Osteoblast (primary cell): ENCODE measurements at regions not wholly inside any gene's neighbourhood (a gene's known extent, or its start where the extent isn't known, plus 50 kb on each side); places are given as distances from the start of the nearest gene placed in this dataset.
"Not testable (repeated sequence)": the region's sequence is repeated elsewhere in the genome, so short reads cannot be mapped to it uniquely, and the experiment has no call there.

Experiments
- DNase-seq: peaks from one replicate; pipeline ENCODE4 v3.0.0; 2011; ENCODE audit warnings: low spot score, mixed read lengths; ENCODE audit not compliant: insufficient read length; ENCODE audit errors: missing footprints
- H2AFZ ChIP-seq: 2 replicates; pipeline ENCODE4 v1.6.0; 2011; ENCODE audit warnings: mild to moderate bottlenecking, low read length
- H3K27ac ChIP-seq: 2 replicates; pipeline ENCODE4 v1.5.1; 2011; ENCODE audit warnings: mild to moderate bottlenecking, low read depth, low read length, moderate library complexity
- H3K27me3 ChIP-seq: 2 replicates; pipeline ENCODE4 v1.6.0; 2012; ENCODE audit warnings: mild to moderate bottlenecking, control low read depth, inconsistent platforms, low read length, moderate library complexity; ENCODE audit not compliant: insufficient read depth
- H3K36me3 ChIP-seq: 2 replicates; pipeline ENCODE4 v1.5.1; 2011; ENCODE audit warnings: mild to moderate bottlenecking, low read length, control low read depth, moderate library complexity; ENCODE audit not compliant: insufficient read depth
- H3K4me1 ChIP-seq: 2 replicates; pipeline ENCODE4 v1.5.1; 2011; ENCODE audit warnings: mild to moderate bottlenecking, low read length, control low read depth, moderate library complexity; ENCODE audit not compliant: insufficient read depth
- H3K4me2 ChIP-seq: 2 replicates; pipeline ENCODE4 v1.6.0; 2011; ENCODE audit warnings: mild to moderate bottlenecking, low read length; ENCODE audit not compliant: insufficient read depth
- H3K4me3 ChIP-seq: fragments of 200-600 bp; sonication (generic); 3 replicates; pipeline ENCODE4 v1.5.1; 2012; ENCODE audit warnings: mild to moderate bottlenecking, low read length, inconsistent platforms; ENCODE audit not compliant: insufficient read depth
- H3K79me2 ChIP-seq: 2 replicates; pipeline ENCODE4 v1.6.0; 2012; ENCODE audit warnings: mild to moderate bottlenecking, low read length, control low read depth, inconsistent platforms; ENCODE audit not compliant: insufficient read depth
- H3K9me3 ChIP-seq: 2 replicates; pipeline ENCODE4 v1.5.1; 2011; ENCODE audit warnings: low read depth, low read length, control low read depth
- H4K20me1 ChIP-seq: 2 replicates; pipeline ENCODE4 v1.6.0; 2012; ENCODE audit warnings: mild to moderate bottlenecking, low read length, control low read depth; ENCODE audit not compliant: insufficient read depth
- CTCF ChIP-seq: IDR thresholded peaks from 2 replicates; pipeline ENCODE4 v1.5.1; 2011; ENCODE audit warnings: mild to moderate bottlenecking, low read depth, low read length, moderate library complexity; ENCODE audit errors: extremely low read depth

- Histone ChIP-seq H3K9me3 (no peaks in the 10 kb centered on the region), H3K36me3 (no peaks in the 10 kb centered on the region), H3K27me3 (no peaks in the 10 kb centered on the region), H3K27ac (no peak overlapping the region), H3K4me2 (no peak overlapping the region), H4K20me1 (no peaks in the 10 kb centered on the region), H3K4me1 (peaks cover 21% of the 10 kb centered on the region), H3K79me2 (peaks cover 41% of the 10 kb centered on the region), H2AFZ (no peak overlapping the region), H3K4me3 (no peak overlapping the region)
- no peak for TF ChIP-seq CTCF
- peak; percentile 23 for DNase-seq
Measured at GRCh38 chr7:112926018-112926417, 135.8 kb upstream of the TMEM168 start.

GRCh38 chr7:112922546-112922945 is 132.4 kb upstream of the TMEM168 start:
- H4K20me1 ChIP-seq, H3K4me1 ChIP-seq, H3K4me3 ChIP-seq, H3K27ac ChIP-seq, H2AFZ ChIP-seq, H3K36me3 ChIP-seq, DNase-seq, H3K27me3 ChIP-seq, H3K4me2 ChIP-seq, H3K9me3 ChIP-seq: not testable (repeated sequence)
- H3K79me2 ChIP-seq = peaks cover 18% of the 10 kb centered on the region

- H3K27ac ChIP-seq, H3K4me2 ChIP-seq, H4K20me1 ChIP-seq, H3K79me2 ChIP-seq, DNase-seq, H3K27me3 ChIP-seq, H3K9me3 ChIP-seq, H3K4me1 ChIP-seq, H3K4me3 ChIP-seq, H2AFZ ChIP-seq: not testable (repeated sequence)
- peaks cover 11% of the 10 kb centered on the region for H3K36me3 ChIP-seq
Measured at GRCh38 chr7:112916431-112916830, 126.2 kb upstream of the TMEM168 start.

GRCh38 chr7:112908086-112908485 is 117.9 kb upstream of the TMEM168 start:
- peaks cover 14% of the 10 kb centered on the region for H3K36me3 ChIP-seq
- H2AFZ ChIP-seq = no peak overlapping the region
- H3K4me2 ChIP-seq = no peak overlapping the region
- no peak for DNase-seq
- H3K27ac ChIP-seq = no peak overlapping the region
- H3K27me3 ChIP-seq = no peaks in the 10 kb centered on the region
- no peaks in the 10 kb centered on the region for H4K20me1 ChIP-seq
- no peaks in the 10 kb centered on the region for H3K4me1 ChIP-seq
- H3K79me2 ChIP-seq = peaks cover 21% of the 10 kb centered on the region
- H3K9me3 ChIP-seq = no peaks in the 10 kb centered on the region
- H3K4me3 ChIP-seq = no peak overlapping the region
- TF ChIP-seq CTCF = no peak

GRCh38 chr7:112907658-112908057 is 117.5 kb upstream of the TMEM168 start:
- H3K27ac ChIP-seq = no peak overlapping the region
- TF ChIP-seq CTCF = no peak
- H3K36me3 ChIP-seq = peaks cover 14% of the 10 kb centered on the region
- H3K4me3 ChIP-seq = no peak overlapping the region
- H3K4me2 ChIP-seq = no peak overlapping the region
- H3K79me2 ChIP-seq = peaks cover 21% of the 10 kb centered on the region
- no peaks in the 10 kb centered on the region for H4K20me1 ChIP-seq
- H2AFZ ChIP-seq = no peak overlapping the region
- DNase-seq = no peak
- no peaks in the 10 kb centered on the region for H3K4me1 ChIP-seq
- H3K27me3 ChIP-seq = no peaks in the 10 kb centered on the region
- no peaks in the 10 kb centered on the region for H3K9me3 ChIP-seq
